Limb (tissue), 2 donors: ENCODE measurements at regions not wholly inside any gene's neighbourhood (a gene's known extent, or its start where the extent isn't known, plus 50 kb on each side); places are given as distances from the start of the nearest gene placed in this dataset.

Experiments
- DNase-seq, 2 donors: peaks; one replicate each; pipeline ENCODE4 v3.0.0-alpha.2; 2016; ENCODE audit errors: extremely low spot score in 2 of 2

DNA sequence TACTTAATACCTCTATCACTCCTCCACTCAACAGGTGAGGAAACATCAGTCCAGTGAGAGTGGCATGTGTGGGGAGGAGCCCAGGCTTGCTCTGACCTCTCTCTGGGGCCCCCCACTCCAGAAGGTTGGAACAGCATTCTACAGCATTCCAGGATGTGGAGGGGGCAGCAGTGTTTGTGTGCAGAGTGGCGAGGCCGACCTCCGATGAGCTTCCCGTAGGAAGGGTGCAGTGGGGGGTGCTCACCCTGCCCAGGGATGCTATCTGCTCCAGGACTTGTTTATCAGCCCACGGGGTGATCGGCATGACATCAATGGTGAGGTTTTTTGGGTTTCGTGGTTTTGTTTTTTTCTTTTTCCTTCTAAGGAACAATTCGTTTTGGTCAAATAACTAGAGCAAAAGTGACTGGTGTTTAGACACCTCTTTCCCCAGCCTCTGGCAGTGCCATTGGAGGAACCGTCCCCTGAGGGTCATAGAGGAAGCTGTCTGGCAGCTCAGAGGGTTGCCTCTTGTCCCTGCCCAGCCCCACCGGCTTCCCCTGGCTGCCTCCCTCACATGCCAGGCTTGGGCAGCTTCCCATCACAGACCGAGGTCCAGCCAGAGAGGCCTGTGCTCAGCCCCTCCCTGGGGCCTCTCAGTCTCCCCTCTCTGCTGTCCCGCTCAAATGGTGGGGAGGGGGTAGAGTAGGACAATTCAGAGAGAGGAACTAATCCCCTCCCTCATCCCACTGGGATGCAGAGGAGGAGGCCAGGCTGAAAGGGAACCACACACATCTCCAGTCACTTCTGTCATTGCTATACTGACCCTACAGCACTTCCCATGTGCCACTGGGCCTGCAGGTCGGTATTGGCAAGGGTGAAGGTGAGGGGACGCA, 96.5 kb downstream of the ZFP36L2 start:
- DNase-seq: no peak

- DNase-seq: no peak
Observed at GRCh38 chr2:43128559-43128955, 97.8 kb downstream of the ZFP36L2 start.

DNA sequence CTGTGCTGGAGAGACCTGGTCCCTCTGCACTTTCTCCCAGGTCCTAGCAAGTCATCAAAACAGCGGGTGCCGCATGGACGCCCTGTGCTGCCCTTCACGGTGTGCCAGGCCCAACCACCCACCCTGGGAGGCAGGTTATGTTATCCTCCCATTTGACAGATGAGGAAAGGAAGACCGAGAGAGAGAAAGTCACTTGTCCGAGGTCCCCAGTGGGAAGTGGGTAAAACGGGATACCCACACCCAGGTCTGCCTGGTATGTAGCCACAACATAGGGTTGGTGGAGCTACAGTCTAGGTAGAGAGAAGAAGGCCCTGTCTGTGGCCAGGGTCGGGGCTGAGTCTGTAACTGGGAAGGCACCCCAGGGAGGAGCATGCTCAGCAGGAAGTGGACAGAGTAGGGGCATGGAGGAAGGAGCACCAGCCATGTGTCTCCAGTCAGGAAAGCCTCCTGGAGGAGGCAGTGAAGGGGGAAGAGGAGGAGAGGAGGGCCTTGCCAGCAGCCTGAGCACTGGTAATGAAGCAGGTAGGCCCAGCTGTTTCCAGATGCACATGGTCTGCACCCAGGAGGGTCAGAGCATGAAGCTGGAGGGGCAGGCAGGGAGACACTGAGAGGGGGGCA, 98.4 kb downstream of the ZFP36L2 start:
- DNase-seq: no peak

- no peak for DNase-seq
Observed at GRCh38 chr2:43127208-43127940, 99.0 kb downstream of the ZFP36L2 start.

DNA sequence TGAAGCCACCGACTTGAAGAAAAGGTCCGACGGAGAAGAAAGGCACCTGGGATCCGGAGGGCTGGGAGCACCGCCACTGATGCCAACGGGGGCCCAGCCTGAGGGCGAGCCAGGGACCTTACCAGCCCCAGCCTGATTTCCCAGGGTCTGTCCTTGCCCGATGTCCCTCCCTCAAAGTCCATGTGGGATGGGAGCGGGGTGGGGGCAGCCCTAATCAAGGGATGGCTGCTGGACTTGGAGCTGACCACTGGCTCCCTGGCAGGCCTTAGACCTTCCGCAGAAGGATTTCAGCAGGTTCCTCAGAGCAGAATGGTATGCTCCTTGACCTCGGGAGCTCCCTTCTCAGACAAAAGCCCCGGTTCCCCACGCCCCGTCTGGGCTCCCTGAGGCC, 99.6 kb downstream of the ZFP36L2 start:
- DNase-seq: no peak

DNA sequence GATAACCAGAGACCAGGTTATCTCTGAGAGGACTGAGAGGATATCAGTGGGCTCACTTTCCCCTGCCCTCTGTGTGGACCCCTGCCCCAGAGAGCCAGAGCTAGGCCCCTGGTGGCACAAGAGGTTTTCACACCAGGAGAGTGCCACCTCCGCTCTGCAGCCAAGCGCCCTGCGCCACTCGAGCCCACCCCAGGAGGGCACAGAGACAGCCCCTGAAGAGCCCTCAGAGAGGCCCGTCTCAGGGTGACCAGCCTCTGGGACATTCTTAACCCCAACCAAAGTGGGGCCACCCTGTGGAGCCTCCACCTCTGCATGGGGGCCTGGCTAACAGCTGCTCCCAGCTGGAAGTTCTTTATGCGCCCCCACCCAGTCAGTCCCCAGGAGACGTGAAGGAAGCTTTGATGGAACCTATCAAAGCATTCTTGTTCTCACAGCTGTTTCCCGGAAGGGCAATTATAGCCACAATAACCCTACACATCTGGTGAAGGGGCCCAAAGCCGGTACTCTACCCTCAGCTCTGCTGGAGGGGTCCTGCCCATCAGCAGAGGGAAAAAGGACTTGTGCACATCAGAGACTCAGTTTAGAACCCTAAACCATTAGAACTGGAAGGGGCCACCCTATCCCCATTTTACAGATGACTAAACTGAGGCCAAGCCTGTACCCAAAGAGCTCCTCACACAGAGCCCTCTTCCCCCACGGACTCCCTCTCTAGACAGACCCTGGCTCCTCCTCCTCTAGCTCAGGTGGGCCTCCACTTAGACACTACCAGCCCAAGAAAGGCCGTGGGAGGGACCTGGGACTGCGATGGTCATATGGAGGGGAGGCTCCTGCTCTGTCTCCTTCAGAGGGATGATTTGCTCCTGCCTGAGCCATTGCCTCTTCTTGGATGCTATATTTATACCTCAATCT, 101.1 kb downstream of the ZFP36L2 start:
- no peak for DNase-seq

- DNase-seq: no peak
Observed at GRCh38 chr2:43124687-43125057, 101.7 kb downstream of the ZFP36L2 start.

DNA sequence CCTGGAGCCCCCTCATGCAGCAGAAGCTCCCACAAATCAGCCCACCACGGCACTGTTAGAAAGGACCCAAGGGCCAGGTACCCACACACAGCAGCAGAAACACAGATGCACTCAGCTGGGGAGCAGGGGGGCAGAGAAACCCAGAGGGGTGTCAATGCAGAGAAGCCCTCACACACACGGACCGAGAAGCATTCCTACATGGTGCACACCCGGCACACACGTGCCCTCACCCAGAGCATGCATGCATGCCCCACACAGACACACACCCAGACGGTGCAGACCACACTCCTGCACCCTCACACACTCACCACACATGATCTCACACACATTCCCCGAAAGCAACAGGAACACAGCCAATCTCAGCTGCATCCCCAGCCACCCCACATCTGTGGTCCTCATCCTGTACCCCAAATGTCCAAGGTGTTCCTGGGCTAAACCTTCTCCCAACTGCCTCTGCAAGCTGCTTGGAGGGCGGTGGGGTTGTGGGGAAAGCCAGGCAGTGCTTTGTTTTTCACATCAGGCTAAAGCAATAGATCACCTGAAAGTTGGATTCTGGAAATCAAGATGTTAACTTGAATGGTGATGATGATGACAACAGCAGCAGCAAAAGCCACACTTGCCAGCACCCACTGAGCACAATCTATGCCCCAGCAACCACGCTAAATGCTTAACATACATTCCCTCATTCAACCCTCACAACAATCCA, 102.3 kb downstream of the ZFP36L2 start:
- DNase-seq: no peak

DNA sequence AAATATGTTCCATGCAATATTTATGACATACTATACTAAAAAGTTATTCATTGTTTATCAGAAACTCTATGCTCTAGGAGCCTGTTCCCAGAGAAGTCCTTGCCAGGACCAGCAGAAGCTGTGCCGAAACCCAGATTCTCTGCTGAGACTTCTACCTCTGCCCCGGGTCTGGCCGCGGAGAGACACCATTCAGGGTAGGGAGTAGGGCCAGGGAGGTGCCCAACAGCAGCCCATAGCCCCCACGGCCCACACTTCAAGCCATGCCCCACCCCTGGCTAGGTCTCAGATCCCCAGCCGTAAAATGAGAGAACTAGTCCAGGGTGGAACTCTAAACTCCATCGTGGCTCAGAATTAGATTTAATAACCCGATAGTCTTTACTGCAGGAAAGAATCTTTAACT, 102.9 kb downstream of the ZFP36L2 start:
- no peak for DNase-seq

GRCh38 chr2:43123028-43123427, 103.4 kb downstream of the ZFP36L2 start:
- DNase-seq: no peak

DNA sequence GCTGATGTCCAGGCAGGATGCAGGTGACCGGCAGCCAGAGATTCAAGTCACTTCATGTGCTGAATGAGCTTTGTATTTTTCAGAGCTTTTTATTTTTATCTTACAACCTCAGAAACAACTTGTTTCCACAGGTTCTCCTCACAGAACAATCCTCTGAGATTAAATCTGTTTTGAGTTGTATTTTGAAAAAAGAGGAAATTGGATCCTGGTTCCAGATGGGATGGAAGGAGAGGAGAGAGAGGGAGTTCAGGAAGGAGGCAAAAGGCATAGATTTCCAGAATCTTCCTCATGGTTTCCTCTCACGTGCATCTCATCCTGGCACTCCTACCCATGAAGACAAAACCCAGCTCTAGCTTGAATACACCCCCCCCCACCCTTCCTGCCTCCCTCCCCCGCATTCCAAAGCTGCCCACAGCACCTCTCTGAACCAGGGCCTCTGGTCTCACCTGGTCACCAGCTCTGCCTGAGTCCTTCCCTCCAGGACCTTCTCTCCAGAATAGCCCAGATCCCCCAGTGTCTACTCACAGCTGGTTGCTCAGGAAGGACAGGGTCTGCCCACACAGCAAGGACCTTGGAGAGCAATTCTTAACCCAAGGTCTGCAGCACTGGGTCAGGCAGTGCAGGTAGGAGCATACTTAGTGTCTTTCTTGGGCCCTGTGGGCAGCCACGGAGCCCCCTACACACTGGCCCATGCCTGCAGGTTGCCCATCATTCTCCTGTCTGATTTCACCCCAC, 104.7 kb downstream of the ZFP36L2 start:
- DNase-seq: no peak

GRCh38 chr2:43119303-43119702, 107.1 kb downstream of the ZFP36L2 start:
- no peak for DNase-seq

- DNase-seq: no peak
Observed at GRCh38 chr2:43117521-43118143, 108.8 kb downstream of the ZFP36L2 start.

DNA sequence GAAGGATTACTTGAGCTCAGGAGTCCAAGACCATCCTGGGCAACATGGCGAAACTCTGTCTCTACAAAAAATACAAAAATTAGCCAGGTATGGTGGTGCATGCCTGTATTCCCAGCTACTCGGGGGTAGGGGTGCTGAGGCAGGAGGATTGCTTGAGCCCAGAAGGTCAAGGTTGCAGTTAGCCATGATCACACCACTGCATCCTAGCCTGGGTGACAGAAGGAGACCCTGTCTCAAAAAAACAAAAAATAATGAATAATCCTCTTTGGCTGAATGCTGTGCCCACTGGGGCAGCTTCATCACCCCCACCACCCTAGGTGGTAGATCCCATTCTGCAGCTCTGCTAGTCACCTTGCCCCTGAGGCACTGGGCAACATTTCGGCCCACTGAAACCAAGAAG, 109.4 kb downstream of the ZFP36L2 start:
- no peak for DNase-seq

- DNase-seq: no peak
Observed at GRCh38 chr2:43115881-43116280, 110.5 kb downstream of the ZFP36L2 start.

DNA sequence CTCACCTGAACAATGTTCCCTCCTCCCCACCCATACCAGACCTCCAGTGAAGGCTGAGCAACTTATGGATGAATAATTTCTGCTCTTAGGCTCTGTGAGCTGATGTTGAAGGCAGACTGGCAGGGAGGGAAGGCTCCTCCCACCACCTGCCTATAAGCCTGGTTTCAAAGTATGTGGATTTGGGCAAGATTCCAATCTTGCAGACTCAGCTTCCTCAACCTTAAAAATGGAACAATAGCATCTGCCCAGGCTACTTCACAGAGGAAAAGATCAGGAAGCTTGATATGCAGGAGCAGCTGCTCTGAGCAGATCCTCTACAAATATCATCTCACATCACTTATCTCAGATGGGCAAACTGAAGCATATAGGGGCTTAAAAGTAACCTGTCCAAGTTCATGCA, 112.2 kb downstream of the ZFP36L2 start:
- DNase-seq: no peak

- DNase-seq: no peak
Observed at GRCh38 chr2:43111788-43112554, 114.4 kb downstream of the ZFP36L2 start.

GRCh38 chr2:43110442-43110871, 115.9 kb downstream of the ZFP36L2 start:
- DNase-seq: peak in 1 of 2 donors; percentile 77

- DNase-seq: no peak
Observed at GRCh38 chr2:43109261-43109743, 117.1 kb downstream of the ZFP36L2 start.
